NCI-H2196 treated with DMSO at 0.1 percent for 48 hours (cell line): ENCODE measurements at regions not wholly inside any gene's neighbourhood (a gene's known extent, or its start where the extent isn't known, plus 50 kb on each side); places are given as distances from the start of the nearest gene placed in this dataset.
"Not testable (repeated sequence)": the region's sequence is repeated elsewhere in the genome, so short reads cannot be mapped to it uniquely, and the experiment has no call there.

ENCODE experiments used
- DNase-seq: peaks from one replicate; lab custom pipeline; 2025; ENCODE audit not compliant: unreplicated experiment; lab: John Stamatoyannopoulos, UW

DNA sequence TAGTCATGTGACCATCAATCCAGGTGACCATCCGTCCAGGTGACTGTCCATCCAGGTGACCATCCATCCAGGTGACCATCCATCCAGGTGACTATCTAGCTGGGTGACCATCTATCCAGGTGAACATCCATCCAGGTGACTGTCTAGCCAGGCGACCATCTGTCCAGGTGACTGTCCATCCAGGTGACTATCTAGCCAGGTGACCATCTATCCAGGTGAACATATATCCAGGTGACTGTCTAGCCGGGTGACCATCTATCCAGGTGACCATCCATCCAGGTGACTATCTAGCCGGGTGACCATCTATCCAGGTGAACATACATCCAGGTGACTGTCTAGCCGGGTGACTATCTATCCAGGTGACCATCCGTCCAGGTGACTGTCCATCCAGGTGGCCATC, 306.2 kb downstream of the NDUFA10 start:
- not testable (repeated sequence) for DNase-seq

- DNase-seq, result no peak
These were observed 307.4 kb downstream of the NDUFA10 start for GRCh38 chr2:239717706-239718105.

GRCh38 chr2:239717319-239717675, 307.8 kb downstream of the NDUFA10 start:
- no peak for DNase-seq

GRCh38 chr2:239716536-239717318, 308.4 kb downstream of the NDUFA10 start:
- DNase-seq, result no peak

- DNase-seq, result no peak
These were observed 309.1 kb downstream of the NDUFA10 start for GRCh38 chr2:239716009-239716408.

DNA sequence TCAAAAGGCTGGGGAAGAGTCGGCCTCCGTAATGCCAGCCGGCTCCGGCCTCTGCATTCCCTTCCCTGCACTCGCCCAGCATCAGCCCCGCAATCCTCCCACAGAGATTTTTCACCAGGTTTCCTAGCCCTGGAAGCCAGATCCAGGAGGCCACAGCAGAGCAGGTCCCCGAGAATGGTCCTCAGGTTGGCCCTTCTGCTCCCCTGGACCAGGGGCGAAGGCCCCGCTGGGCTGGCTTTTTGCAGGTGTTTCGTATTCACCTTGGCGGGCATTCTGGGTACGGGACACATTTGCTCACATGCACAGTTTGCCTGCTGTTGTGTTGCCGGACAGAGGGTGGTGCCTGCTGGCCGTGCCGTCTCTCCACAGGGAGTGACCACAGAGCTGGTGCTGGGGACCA, 309.5 kb downstream of the NDUFA10 start:
- no peak for DNase-seq

- no peak for DNase-seq
These were observed 309.9 kb downstream of the NDUFA10 start for GRCh38 chr2:239715202-239715601.

- no peak for DNase-seq
These were observed 311.0 kb downstream of the NDUFA10 start for GRCh38 chr2:239714116-239714515.

GRCh38 chr2:239712755-239713154, 311.9 kb upstream of the HDAC4 start:
- no peak for DNase-seq

DNA sequence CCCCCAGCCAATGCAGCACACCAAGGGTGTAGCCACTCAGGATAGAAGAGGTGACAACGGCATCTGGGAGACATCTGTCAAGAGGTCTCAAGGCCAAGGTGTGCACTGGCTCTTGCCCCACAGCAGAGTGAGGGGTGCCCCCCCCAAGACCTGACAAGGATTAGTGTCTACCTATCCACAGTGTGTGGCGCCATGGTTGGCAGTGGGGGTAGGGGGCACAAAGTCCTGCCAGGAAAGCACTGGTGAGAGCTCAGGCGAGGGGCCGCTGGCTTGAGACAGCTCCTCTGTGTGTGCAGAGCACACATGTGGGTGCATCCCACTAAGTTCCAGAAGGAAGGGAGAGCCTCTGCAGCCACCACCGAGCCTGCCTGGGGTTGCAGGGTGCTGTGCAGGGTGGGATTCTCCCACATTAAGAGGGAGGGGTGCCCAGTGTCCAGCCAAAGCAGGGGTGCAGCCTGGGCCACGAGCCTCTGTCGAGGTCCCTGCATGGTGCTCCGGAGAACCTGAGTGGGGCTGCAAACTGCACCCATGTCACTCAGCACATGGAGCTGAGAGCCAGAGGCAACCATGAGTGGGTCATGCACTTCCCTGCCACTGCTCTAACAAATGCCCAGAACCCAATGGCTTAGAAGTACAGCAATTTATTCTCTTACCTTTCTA, 311.2 kb upstream of the HDAC4 start:
- DNase-seq, result no peak

- DNase-seq, result no peak
These were observed 310.4 kb upstream of the HDAC4 start for GRCh38 chr2:239710953-239711861.

DNA sequence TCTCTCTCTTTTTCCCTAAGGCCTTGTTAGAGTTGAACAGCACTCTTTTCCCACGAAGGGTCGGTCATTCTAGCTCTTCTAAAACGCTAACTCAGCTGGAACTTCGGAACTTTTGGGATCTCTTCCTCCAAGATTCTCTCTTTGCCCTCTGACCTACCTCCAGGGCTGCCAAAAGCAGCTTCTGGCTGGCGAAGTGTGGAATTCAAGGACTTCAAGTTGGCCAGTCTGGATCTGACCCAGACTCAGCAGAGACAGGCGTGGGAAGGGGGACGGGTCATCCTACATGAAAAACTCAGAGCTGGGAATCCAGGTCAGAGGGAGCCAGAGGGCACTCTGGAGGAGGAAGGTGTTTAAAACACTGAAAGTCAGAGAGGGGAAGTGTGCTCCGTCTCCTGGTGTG, 305.5 kb upstream of the HDAC4 start:
- no peak for DNase-seq

GRCh38 chr2:239704737-239705136, 303.9 kb upstream of the HDAC4 start:
- no peak for DNase-seq

DNA sequence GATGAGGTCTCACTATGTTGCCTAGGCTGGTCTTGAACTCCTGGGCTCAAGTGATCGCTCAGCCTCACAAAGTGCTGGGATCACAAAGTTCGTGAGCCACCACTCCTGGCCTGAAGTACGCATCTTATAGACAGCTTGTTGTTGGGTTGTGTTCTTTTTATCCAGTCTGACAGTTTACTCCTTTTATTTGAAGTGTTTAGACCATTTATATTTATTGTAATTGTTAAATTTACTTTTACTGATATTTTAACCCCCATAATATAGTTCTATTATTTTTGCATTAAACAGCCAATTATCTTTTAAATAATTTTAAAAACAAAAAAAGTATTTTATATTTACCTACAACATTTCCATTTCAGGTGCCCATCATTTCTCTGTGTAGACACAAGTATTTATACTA, 303.0 kb upstream of the HDAC4 start:
- DNase-seq, result no peak

DNA sequence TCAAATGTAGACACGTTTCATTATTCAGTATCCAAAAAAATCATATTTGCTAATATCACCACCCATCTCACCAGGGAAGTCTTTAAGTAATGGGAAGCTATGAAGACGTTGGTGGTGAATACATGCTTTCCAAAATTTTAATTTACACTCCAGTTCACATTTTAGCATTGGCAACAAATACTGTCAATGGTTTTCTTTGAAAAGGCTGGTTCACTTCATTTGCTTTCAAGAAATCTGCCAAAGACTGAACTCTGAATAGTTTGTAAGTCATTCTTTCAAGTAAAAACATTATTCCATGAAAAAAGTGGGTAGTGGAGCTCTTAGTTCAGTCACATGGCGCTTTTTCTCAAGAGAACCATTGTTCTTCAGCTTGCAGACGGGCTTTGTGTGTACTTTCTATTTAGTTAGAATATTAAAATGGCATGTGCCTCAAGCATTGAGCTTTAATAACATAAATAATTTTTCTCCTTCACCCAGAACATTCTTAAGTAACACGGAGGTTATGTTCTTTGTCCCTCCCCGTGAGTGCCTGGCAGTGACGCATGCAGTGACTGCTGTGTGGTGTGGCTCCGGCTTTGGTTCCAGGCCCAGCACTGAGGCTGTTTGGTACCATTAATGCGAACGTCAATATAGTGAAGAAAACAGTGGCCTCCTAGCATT, 300.0 kb upstream of the HDAC4 start:
- DNase-seq, result no peak

GRCh38 chr2:239697399-239698164, 296.8 kb upstream of the HDAC4 start:
- DNase-seq, result no peak

DNA sequence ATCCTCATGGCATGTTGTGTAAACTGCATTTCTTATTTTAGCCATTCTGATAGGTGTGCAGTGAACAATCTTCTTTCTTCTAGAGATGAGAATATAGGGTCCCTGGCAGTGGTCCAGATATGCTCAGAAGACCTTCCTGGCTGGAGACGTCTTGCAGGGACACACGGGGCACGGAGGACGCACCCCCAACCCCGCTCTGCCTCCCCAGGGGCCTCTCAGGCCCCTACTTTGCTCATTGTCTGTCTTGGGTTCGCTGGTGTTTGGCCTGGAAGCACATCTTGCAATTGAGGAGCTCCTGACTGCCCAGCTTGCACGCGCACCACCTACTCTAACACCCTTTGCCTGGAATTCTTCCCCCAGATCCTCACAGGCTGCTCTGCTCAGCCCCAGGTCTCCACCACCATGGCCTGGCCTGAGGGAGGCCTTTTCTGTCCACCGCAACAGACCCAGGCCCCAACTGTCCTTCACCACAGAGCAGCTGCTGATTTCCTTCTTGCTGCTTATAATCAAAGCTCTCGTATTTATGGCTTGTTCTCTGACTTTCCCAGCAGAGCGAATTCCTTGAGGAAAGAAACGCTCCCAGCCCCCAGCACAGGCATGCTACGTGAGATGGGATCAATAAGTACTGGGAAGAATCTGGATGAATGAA, 295.9 kb upstream of the HDAC4 start:
- no peak for DNase-seq

DNA sequence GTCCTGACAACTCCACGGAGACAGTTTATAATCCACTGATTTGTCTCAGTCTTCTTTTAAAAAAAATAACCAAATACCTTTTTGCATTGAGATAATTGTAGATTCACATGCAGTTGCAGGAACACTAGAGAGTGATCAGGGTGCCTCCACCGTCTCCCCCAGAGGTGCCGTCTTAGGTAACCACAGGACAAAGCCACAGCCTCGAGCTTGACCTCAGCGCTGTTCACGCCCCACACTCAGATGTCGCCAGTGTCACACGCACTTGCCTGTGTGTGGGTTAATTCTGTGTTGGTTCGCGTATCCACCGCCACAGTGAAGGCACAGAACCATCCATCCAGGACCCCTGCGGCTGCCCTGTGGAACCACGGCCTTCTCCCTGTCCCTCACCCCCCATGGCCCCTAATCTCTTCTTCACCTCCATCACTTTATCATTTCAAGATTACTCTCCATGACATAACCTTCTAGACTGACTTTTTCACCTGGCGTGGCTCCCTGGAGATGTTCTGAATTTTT, 295.0 kb upstream of the HDAC4 start:
- no peak for DNase-seq

- DNase-seq, result no peak
These were observed 294.4 kb upstream of the HDAC4 start for GRCh38 chr2:239695106-239695727.
